Stimulated activated CD4-positive, alpha-beta T cell treated with anti-CD3 and anti-CD28 coated beads, Interleukin-4, amount 100 ng/mL, for 48 hours (primary cell): ENCODE measurements at regions not wholly inside any gene's neighbourhood (a gene's known extent, or its start where the extent isn't known, plus 50 kb on each side); places are given as distances from the start of the nearest gene placed in this dataset.
"Not testable (repeated sequence)": the region's sequence is repeated elsewhere in the genome, so short reads cannot be mapped to it uniquely, and the experiment has no call there.

Experiments
- DNase-seq, 2 donors: peaks; one replicate each; pipeline ENCODE4 v3.0.0-alpha.2; 2020; ENCODE audit warnings: low read depth in 2 of 2

DNA sequence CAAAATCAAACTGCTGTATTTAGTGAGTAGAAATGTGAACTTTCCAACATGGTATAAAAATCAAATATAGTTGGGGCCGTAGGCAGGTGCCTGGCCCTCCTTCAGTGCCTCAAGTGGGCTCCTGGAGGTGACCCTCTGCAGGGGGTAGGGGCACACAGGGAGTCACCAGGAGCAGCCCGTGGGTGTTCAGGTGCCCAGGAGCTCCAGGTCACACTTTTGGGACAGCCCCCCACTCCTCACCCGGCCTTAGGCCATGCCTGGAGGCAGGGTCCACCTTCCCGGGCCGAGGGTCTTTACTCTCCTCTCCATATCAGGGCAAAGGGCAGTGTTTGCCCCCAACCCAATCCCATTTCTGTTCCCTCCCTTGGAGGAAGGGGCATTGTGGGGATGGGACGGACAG lies 108.0 kb upstream of the MTAP start:
- DNase-seq = no peak

DNA sequence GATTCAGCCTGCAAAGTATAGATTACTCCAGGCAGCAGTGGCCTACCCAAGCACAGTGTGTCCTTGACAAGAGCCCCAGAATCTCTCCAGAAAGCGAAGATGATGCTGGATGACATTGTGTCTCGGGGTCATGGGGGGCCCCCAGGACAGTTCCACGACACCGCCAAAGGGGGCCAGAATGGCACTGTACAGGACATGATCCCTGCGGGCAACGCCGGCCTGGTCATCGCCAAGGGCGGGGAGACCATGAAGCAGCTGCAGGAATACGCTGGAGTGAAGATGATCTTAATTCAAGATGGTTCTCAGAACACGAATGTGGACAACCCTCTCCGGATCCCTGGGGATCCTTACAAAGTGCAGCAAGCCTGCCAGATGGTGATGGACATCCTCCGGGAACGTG lies 107.0 kb upstream of the MTAP start:
- DNase-seq = no peak

DNA sequence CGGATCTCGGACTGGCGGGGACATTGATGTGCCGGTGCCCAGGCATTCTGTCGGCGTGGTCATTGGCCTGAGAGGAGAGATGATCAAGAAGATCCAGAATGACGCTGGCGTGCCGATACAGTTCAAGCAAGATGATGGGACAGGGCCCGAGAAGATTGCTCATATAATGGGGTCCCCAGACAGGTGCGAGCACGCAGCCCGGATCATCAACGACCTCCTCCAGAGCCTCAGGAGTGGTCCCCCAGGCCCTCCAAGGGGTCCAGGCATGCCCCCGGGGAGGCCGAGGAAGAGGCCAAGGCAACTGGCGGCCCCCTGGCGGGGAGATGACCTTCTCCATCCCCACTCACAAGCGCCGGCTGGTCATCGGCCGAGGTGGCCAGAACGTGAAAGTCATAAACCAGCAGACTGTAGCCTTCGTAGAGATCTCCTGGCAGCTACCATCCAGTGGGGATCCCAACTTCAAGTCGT lies 106.5 kb upstream of the MTAP start:
- DNase-seq = no peak

DNA sequence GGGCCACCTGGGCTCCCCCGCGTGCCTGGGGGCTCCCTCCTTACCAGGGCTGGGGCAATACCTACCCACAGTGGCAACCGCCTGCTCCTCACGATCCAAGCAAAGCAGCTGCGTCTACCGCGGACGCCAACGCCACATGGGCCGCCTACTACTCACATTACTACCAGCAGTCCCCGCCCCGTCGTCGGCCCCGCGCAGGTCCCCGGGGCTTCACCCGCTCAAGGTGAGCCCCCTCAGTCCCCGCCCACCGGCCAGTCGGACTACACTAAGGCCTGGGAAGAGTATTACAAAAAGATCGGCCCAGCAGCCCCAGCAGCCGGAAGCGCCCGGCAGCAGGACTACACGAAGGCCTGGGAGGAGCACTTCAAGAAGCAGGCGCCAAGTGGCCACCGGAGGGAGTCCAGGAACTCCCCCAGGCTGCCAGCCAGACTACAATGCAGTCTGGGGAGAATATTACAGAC lies 106.0 kb upstream of the MTAP start:
- DNase-seq = no peak

DNA sequence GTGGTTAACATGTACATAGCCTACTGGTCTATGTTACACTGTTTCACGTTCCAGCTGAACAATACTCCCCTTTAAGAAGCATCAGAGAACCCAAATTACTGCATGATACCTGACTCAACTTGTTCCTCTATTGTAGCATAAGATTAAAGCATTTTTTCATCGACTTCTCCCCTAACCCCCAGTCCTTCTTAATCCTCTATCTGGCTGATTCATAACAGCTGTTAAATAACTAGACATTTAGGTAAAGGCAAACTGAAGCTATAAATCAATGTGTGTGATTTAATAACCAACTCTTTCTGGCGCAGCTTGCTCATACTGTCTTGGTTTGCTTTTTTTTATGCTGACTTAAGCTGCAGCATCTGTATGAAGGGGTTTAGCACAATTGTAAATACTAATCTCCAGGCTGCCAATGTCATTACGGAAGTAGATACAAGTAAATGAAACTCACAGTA lies 94.2 kb upstream of the MTAP start:
- no peak for DNase-seq

DNA sequence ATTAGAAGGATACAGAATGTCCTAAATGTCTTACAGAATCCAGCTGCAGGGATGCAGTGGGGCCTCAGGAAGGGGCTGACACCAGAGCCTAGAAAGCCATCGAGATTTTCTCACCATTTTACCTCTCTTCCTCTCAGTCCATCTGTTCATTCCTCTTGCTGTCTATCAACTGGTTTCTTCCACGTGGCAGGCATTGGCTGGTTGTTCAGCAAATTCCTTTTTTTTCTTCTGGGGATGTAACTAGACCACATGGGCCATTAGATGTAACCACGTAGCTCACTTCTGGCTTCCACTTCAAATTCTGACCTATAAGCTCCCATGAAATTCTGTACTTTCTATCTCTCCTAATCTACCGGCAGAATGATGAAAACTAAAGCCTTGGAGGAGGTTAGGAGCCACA lies 93.6 kb upstream of the MTAP start:
- DNase-seq = no peak

DNA sequence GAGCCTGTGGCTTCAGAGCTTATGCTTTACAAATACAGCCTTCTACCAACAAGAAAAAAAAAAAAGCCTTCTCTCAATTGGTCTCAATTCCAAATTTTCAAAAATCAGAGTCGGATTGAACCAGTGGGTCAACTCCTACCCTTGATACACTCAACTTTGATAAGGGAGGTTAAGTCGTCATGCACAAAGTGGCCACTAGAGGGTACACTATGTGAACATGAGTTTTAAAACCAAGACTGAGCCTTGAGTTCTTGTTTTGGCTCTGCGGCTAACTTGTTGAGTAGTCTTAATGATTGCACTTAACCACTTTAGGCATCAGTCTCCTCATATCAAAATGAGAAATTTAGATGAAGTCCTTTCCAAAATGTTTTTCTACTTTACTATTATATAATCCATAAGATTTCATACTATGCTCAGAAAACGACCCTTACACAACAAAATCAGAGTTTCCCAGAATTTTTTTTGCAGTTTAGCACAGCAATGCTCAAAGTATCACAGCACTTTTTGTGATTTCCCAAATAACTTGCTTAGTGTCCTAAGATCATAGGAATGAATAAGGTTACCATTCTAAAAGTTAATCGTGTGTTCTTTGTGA lies 92.9 kb upstream of the MTAP start:
- DNase-seq = peak; percentile 53 to 67

DNA sequence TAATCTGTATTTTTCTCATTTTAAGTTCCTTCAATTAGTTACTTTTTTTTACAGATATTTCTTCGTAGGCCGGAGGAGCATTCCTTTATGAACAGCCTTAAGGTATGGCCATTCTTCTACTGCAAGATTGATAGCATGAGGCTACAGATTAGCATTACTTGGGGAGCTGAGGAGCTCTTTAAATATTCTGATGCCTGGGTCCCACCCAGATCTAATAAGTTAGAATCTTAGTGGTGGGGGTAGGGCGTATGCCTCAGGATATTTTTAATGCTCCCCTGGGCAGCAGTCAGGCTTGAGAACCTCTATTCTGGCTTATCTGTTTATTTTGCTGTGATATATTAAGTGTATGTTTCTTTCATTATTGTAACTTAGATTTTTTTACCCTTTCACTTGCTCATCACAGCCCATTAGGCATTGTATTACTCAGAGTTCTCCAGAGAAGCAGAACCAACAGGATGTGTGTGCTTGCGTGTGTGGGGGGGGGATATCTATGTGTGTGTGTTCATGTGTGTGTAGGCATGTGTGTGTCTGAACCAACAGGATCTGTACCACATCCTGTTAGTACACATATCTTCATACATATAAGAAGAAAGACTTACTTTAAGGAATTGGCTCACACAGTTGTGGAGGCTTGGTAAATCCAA lies 91.8 kb upstream of the MTAP start:
- no peak for DNase-seq

DNA sequence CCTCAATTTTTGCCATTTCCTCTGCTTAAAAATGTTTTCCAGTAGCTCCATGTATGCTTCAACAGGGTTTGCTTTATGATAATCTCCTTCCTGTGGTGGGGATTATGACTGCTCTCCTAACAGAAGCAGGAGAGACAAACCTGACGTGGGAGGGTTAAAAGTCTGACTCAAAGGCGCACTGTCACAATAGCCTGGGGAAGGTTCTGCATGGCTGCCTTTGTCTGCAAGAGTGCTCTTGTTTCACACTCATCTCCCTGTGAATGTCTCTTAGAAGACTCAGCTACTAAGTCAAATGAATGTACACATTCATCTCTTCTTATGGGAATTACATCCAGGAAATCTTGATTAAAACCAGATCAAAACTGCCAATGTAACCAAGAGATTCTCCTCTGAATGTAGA lies 90.9 kb upstream of the MTAP start:
- no peak for DNase-seq

DNA sequence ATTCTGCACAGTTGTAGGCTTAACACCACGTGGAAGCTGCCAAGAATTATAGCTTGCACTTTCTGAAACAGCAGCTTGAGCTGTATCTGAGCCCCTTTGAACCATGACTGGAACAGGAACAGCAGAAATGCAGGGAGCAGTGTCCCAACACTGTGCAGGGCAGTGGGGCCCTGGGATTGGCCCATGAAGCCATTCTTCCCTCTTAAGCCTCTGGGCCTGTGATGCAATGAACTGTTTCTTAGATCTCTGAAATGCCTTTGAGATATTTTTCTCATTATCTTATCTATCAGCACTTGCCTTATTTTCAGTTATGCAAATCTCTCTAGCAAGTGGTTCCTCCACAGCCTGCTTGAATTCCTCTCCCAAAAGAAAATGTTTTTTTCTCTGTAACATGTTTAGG lies 87.0 kb upstream of the MTAP start:
- no peak for DNase-seq

DNA sequence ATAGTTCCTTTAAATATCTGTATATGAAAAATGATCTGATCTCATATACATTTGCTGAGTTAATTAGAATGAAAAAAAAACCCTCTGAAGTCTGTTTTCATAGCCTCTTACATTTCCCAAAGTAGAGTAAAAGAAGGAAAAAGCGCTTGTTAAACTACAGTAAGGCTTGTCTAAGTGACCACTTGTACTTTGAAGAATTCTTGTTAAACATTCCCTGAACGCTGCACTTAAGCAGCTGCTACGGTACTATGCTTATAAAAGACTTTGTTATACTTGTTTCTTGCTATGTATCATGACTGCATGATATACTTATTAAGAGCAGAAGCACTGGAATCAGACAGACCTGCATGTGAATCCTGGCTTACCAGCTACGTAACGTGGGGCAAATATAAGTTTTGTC lies 81.7 kb upstream of the MTAP start:
- DNase-seq = no peak

DNA sequence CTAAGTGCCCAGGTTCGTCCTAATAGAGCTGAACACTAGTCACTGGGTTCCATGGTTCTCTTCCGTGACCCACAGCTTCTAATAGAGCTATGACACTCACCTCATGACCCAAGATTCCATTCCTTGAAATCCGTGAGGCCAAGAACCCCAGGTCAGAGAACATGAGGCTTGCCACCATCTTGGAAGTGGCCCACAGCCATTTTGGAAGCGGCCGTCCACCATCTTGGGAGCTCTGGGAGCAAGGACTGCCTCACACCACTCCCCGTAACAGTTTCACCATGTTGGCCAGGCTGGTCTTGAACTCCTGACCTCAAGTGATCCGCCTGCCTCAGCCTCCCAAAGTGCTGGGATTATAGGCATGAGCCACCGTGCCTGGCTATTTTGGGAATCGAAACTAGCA lies 75.0 kb upstream of the MTAP start:
- not testable (repeated sequence) for DNase-seq

DNA sequence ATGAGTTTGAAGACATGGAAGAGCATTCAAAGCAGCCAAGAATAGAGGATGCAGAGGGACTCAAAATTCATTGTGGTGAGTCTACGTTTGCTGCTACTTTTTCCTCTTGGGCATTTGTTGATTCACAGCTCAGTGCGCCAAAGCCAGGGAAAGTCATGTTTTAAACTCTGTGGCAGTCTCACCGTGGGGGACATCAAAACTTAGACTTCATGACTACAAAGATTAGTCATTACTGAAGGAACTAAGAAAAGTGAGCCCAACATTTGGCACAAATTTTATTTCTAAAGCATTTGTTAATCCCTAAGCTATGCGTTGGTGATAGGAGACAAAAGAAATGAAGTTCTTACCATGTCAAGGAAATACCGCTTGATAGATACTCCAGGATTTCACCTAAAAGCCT lies 73.7 kb upstream of the MTAP start:
- no peak for DNase-seq

DNA sequence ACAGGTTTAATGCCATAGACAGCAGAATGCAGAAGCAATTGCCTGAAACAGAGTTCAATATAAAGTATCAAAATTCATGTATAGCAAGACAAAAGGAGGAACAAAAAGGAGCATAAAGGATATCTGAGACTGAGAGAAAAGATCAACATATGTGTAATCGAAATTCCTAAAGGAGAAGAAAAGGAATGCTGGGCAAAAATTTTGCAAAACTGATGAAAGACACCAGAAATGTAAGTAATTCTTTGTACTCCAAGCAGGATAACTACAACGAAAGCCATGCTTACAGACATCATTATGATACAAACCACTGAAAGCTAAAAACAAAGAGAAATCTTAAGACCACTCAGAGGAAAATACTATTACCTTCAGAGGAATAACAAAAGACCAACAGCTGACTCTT lies 72.8 kb upstream of the MTAP start:
- DNase-seq = no peak

DNA sequence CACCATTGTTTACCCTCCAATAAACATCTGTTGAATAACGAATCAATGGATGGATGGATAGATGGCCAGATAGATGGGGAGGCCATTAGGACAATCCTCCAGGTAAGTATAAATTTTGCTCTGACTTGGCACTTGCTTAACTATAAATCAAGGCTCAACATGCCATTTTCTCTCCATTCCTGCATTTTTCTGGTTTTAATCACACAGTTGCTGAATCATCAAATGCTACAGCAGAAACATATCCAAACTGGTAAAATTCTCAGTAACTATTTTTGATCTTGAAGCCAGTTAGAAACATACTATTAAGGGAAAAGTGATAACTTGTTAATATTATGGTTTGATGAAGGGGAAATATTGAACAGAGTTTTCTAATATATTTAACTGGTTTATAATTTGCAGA lies 71.5 kb upstream of the MTAP start:
- no peak for DNase-seq

DNA sequence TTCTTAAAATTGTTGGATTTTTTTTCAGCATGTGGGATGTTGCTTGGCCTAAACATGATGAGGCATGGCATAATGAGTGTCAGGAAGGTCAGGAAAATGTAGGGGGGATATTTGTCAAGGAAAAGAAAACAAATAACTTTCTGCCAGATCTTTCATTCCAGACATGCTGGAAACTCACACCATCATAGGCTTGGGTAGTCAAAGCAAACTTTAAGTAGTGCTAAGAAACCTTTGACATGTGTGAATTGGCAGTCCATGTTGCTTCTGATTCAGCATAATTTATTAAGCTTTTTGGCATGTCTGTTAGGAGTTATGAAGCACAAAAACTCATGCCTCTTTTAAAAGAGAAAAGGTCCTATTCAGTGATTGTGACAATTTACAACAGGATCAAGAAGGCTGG lies 61.3 kb upstream of the MTAP start:
- DNase-seq = no peak

DNA sequence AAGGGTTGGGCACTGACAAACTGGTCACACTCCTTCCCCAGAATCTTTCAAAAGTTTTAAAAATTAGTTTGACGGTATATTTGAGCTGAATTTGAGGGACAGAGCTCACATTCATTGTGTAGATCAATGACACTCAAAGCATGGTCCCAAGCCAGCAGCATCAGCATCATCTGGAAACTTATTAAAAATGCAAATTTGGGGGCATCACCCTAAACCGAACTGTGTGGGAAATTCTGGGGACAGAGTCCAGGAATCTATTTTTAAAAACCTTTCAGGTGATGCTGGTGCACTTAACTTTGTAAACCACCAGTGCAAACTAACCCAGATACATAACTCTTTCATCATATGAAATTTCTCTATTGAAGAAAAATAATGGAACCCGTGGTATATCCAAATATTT lies 58.1 kb upstream of the MTAP start:
- DNase-seq = no peak

DNA sequence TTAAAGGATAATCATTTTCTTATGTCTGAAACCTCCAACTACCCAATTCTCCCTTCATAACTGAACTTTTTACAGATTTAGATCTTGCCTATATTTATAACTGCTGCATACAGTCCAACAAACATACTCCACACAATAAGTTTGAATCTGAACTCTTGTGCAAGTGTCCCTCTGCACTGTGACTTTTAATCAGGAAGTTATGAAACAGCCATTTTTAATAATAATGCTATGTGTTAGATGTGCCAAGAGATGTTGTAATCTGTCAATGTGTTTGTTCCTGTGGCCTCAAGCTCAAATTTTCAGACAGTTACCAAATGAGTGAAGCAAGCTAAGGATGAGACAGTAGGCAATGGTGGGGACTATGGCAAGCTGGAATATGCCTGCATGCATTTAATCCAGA lies 57.6 kb upstream of the MTAP start:
- DNase-seq = no peak

DNA sequence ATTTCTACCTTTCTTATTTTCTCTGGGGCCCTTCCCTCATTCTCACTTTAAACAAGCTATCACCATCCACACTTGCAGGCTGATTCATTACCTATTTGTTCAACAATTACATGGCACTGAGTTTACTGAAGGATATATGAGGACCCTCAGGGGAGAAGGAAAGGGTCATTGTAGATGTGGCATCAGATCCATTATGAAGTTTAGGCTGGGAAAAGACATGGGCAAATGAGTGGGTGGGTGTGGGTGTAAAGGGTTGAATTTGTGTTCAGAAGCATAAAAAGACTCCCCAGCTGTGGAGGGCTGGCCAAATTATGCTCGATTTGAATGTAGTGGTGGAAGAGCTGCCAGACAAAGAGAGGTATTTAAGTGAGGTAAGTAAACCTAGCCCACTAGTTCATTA lies 55.9 kb upstream of the MTAP start:
- DNase-seq = no peak

DNA sequence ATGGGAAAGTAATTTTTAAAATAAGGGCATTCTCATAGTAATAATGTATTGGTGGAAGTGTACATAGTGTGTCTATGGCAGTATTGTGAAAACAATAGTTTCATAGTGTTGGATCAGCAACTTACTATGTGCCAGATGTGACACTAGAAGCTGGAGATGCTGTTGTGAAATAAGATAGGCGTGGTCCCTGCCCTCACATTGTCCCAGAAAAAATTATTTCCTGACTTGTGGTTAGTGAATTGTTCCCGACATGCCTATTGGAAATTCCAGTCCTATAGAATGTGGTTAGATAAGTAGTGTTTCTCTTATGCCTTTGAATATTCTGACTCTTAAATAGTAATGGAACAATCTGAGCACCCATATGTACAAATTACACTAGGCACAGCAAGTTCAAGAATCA lies 55.3 kb upstream of the MTAP start:
- DNase-seq = no peak

DNA sequence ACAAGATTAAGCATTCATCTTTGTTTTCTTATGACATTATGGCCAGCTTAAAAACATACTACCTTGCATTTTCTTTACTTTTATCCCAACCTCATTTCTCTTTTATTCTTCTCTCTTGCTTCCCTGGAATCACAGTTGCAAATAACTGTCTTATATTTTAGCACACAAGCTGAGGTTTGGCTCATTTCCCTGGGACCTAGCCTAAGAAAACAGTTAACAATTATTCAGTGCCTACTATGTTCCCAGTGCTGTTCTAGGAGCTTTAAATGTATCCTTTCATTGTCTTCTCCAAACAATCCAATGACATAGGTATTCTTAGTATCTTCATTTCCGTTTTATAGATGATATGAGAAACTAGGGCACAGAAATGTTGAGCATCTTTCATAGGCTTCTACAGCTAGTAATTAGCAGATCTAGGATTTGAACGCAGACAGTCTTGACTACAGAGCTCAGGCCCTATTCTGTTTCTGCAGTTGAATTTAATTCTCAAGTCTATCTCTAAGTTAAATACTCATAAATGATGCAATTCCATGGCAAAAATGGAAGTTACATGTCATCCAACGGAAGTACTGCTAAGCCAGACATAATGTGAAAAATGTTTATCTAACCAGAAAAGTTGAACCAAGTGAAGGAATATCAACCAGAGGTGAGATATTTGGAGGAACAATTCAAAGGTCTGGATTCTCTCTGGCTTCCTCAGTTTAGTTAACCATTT lies 52.3 kb upstream of the MTAP start:
- DNase-seq = no peak

DNA sequence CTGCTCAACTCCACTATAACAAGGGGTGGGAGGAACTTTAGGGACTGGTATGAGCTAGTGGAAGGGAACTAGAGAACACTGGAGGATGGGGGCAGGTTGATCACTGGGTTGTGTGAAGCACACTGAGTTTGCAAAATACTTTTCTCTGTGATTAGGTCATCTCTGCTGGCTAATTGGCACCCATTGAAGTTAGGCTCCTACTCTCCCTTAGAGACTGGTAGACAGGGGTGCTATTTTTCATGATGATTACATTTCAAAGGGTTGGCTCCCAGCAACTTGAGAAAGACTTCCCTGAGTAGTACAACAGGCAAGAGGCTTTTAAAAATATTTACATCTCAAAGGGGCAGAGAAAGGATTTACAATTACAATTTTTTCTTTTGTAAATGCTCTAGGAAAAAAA lies 50.4 kb upstream of the MTAP start:
- DNase-seq = no peak
